Mesenchymal stem cell (in vitro differentiated cells and primary cell): ENCODE measurements at regions not wholly inside any gene's neighbourhood (a gene's known extent, or its start where the extent isn't known, plus 50 kb on each side); places are given as distances from the start of the nearest gene placed in this dataset.

Experiments used
- DNase-seq: peaks from one replicate; pipeline ENCODE4 v3.0.0-alpha.2; 2013
- H2AFZ ChIP-seq: one replicate; pipeline ENCODE4 v1.6.1; 2013; ENCODE audit warnings: low read depth, mild to moderate bottlenecking, control low read depth, inconsistent platforms, low read length, moderate library complexity
- H2AK5ac ChIP-seq: 2 replicates; pipeline ENCODE4 v1.6.1; 2013; ENCODE audit warnings: low read length, moderate library complexity, mild to moderate bottlenecking, inconsistent platforms; ENCODE audit not compliant: severe bottlenecking
- H2BK120ac ChIP-seq: one replicate; pipeline ENCODE4 v1.6.1; 2013; ENCODE audit warnings: low read depth, mild to moderate bottlenecking, inconsistent platforms, low read length, moderate library complexity
- H2BK12ac ChIP-seq, 2 experiments: one replicate each; pipeline ENCODE4 v1.6.1; 2013; ENCODE audit warnings: inconsistent platforms in 2 of 2, low read length in 2 of 2, mild to moderate bottlenecking in 2 of 2, moderate library complexity in 2 of 2, control low read depth in 1 of 2
- H2BK15ac ChIP-seq: one replicate; pipeline ENCODE4 v1.6.1; 2013; ENCODE audit warnings: mild to moderate bottlenecking, low read depth, inconsistent platforms; ENCODE audit not compliant: poor library complexity, severe bottlenecking
- H2BK5ac ChIP-seq: 2 replicates; pipeline ENCODE4 v1.6.1; 2013; ENCODE audit warnings: low read depth, mild to moderate bottlenecking, low read length, control low read depth, inconsistent platforms; ENCODE audit not compliant: poor library complexity, severe bottlenecking
- H3K14ac ChIP-seq, 2 experiments: one replicate each; pipeline ENCODE4 v1.6.1; 2013; ENCODE audit warnings: inconsistent platforms in 2 of 2, low read length in 2 of 2, control low read depth in 1 of 2, mild to moderate bottlenecking in 1 of 2, moderate library complexity in 1 of 2
- H3K18ac ChIP-seq, 2 experiments: one replicate each; pipeline ENCODE4 v1.6.1; 2013; ENCODE audit warnings: inconsistent platforms in 2 of 2, low read length in 2 of 2, control low read depth in 1 of 2, low read depth in 1 of 2, mild to moderate bottlenecking in 1 of 2
- H3K23ac ChIP-seq, 2 experiments: one replicate each; pipeline ENCODE4 v1.6.1; 2013; ENCODE audit warnings: inconsistent platforms in 2 of 2, low read length in 2 of 2, mild to moderate bottlenecking in 2 of 2, moderate library complexity in 2 of 2, control low read depth in 1 of 2
- H3K27ac ChIP-seq: 2 replicates; pipeline ENCODE4 v1.5.1; 2013; ENCODE audit warnings: mild to moderate bottlenecking, moderate library complexity, low read length, control low read depth, inconsistent platforms; ENCODE audit not compliant: poor library complexity, severe bottlenecking
- H3K27me3 ChIP-seq, 2 experiments: 2 replicates each; pipeline versions ENCODE4 v1.6.1 to v1.7.0; 2013; ENCODE audit warnings: low read length in 2 of 2, mild to moderate bottlenecking in 2 of 2, moderate library complexity in 2 of 2, control low read depth in 1 of 2, inconsistent platforms in 1 of 2; ENCODE audit not compliant: control insufficient read depth in 1 of 2, insufficient read depth in 1 of 2
- H3K36me3 ChIP-seq, 2 experiments: 2 replicates each; pipeline versions ENCODE4 v1.6.1 to v1.7.0; 2013; ENCODE audit warnings: low read length in 2 of 2, control low read depth in 1 of 2, inconsistent platforms in 1 of 2, low read depth in 1 of 2, mild to moderate bottlenecking in 1 of 2; ENCODE audit not compliant: insufficient read depth in 2 of 2, control insufficient read depth in 1 of 2
- H3K4ac ChIP-seq, 2 experiments: one replicate each; pipeline ENCODE4 v1.6.1; 2013; ENCODE audit warnings: inconsistent platforms in 2 of 2, low read length in 2 of 2, mild to moderate bottlenecking in 2 of 2, moderate library complexity in 2 of 2, control low read depth in 1 of 2, low read depth in 1 of 2
- H3K4me1 ChIP-seq: 2 replicates; pipeline ENCODE4 v1.6.1; 2013; ENCODE audit warnings: low read depth, low read length, control low read depth; ENCODE audit not compliant: control insufficient read depth, insufficient read depth
- H3K4me2 ChIP-seq: 2 replicates; pipeline ENCODE4 v1.6.1; 2013; ENCODE audit warnings: low read length, mild to moderate bottlenecking, inconsistent platforms; ENCODE audit not compliant: poor library complexity, severe bottlenecking
- H3K4me3 ChIP-seq, 2 experiments: 2 replicates each; pipeline versions ENCODE4 v1.5.1 to v1.7.0; 2013; ENCODE audit warnings: low read length in 2 of 2, mild to moderate bottlenecking in 2 of 2, control low read depth in 1 of 2, low read depth in 1 of 2; ENCODE audit not compliant: insufficient read depth in 1 of 2
- H3K79me1 ChIP-seq: replicated peaks from 2 replicates; pipeline ENCODE4 v1.6.1; 2013; ENCODE audit warnings: mild to moderate bottlenecking, control low read depth, low read length, inconsistent platforms; ENCODE audit not compliant: poor library complexity, severe bottlenecking
- H3K9ac ChIP-seq: 2 replicates; pipeline ENCODE4 v1.7.0; 2013; ENCODE audit warnings: mild to moderate bottlenecking, low read length, moderate library complexity
- H3K9me3 ChIP-seq: 2 replicates; pipeline ENCODE4 v1.7.0; 2013; ENCODE audit warnings: mild to moderate bottlenecking, low read length; ENCODE audit not compliant: control insufficient read depth
- H4K8ac ChIP-seq: one replicate; pipeline ENCODE4 v1.6.1; 2013; ENCODE audit warnings: inconsistent platforms, mild to moderate bottlenecking, low read length, moderate library complexity
- H4K91ac ChIP-seq: one replicate; pipeline ENCODE4 v1.6.1; 2013; ENCODE audit warnings: mild to moderate bottlenecking, low read length, inconsistent platforms
- WGBS: methylation state at CpG from one replicate; pipeline ENCODE4 v1.1.7; 2013; ENCODE audit warnings: mixed read lengths; 5-methylcytosine and 5-hydroxymethylcytosine counted together

- no peak for DNase-seq
- H3K79me1 ChIP-seq, result no peaks in the 10 kb centered on the region
- no peaks in the 10 kb centered on the region for H3K36me3 ChIP-seq
- no peak overlapping the region for H2BK5ac ChIP-seq
- no peak overlapping the region for H3K18ac ChIP-seq
- H3K4me2 ChIP-seq, result no peak overlapping the region
- no peak overlapping the region for H3K4me3 ChIP-seq
- no peak overlapping the region for H3K27ac ChIP-seq
- H3K4ac ChIP-seq, result no peak overlapping the region
- no peak overlapping the region for H2BK12ac ChIP-seq
- no peak overlapping the region for H2AFZ ChIP-seq
- H2BK15ac ChIP-seq, result no peak overlapping the region
- no peak overlapping the region for H3K14ac ChIP-seq
- H4K8ac ChIP-seq, result no peak overlapping the region
- no peaks in the 10 kb centered on the region for H3K4me1 ChIP-seq
- H3K9me3 ChIP-seq, result no peaks in the 10 kb centered on the region
- no peak overlapping the region for H4K91ac ChIP-seq
- no peaks in the 10 kb centered on the region for H3K27me3 ChIP-seq
- H3K23ac ChIP-seq, result no peak overlapping the region
- no peak overlapping the region for H2BK120ac ChIP-seq
- no peak overlapping the region for H3K9ac ChIP-seq
- 84% methylated on average over 5 of the region's 6 CpGs for WGBS
- no peak overlapping the region for H2AK5ac ChIP-seq
Observed at GRCh38 chr10:80739328-80739727, 201.6 kb downstream of the SH2D4B start.

GRCh38 chr10:80739963-80740715, 202.4 kb downstream of the SH2D4B start:
- Histone ChIP-seq H2BK15ac (no peak overlapping the region), H3K9ac (no peak overlapping the region), H2BK12ac (no peak overlapping the region), H4K91ac (no peak overlapping the region), H3K4me2 (no peak overlapping the region), H2BK120ac (no peak overlapping the region), H2AK5ac (no peak overlapping the region), H3K18ac (no peak overlapping the region), H2BK5ac (no peak overlapping the region), H3K9me3 (no peaks in the 10 kb centered on the region), H2AFZ (no peak overlapping the region), H3K36me3 (no peaks in the 10 kb centered on the region), H3K4me1 (no peaks in the 10 kb centered on the region), H3K79me1 (no peaks in the 10 kb centered on the region), H3K27me3 (no peaks in the 10 kb centered on the region), H4K8ac (no peak overlapping the region), H3K4me3 (no peak overlapping the region), H3K27ac (no peak overlapping the region), H3K14ac (no peak overlapping the region), H3K4ac (no peak overlapping the region), H3K23ac (no peak overlapping the region)
- WGBS, result 79% methylated on average over 18 of the region's 18 CpGs
- DNase-seq, result no peak

- Histone ChIP-seq H3K9ac (no peak overlapping the region), H3K27me3 (no peaks in the 10 kb centered on the region), H3K23ac (no peak overlapping the region), H2BK15ac (no peak overlapping the region), H3K4me3 (no peak overlapping the region), H3K9me3 (no peaks in the 10 kb centered on the region), H3K79me1 (no peaks in the 10 kb centered on the region), H2BK120ac (no peak overlapping the region), H3K4me1 (no peaks in the 10 kb centered on the region), H4K91ac (no peak overlapping the region), H2AFZ (no peak overlapping the region), H3K14ac (no peak overlapping the region), H3K18ac (no peak overlapping the region), H2BK12ac (no peak overlapping the region), H3K36me3 (no peaks in the 10 kb centered on the region), H4K8ac (no peak overlapping the region), H2AK5ac (no peak overlapping the region), H2BK5ac (no peak overlapping the region), H3K27ac (no peak overlapping the region), H3K4ac (no peak overlapping the region), H3K4me2 (no peak overlapping the region)
- 94% methylated on average over 2 of the region's 2 CpGs for WGBS
- DNase-seq, result no peak
Observed at GRCh38 chr10:80741278-80741677, 203.6 kb downstream of the SH2D4B start.

GRCh38 chr10:80750268-80750667, 212.6 kb downstream of the SH2D4B start:
- Histone ChIP-seq H2AFZ (no peak overlapping the region), H2BK15ac (no peak overlapping the region), H3K9ac (no peak overlapping the region), H3K4me3 (no peak overlapping the region), H3K4me2 (no peak overlapping the region), H4K91ac (no peak overlapping the region), H2BK5ac (no peak overlapping the region), H2BK120ac (no peak overlapping the region), H3K27me3 (no peaks in the 10 kb centered on the region), H3K18ac (no peak overlapping the region), H3K27ac (no peak overlapping the region), H3K23ac (no peak overlapping the region), H3K36me3 (no peaks in the 10 kb centered on the region), H3K4ac (no peak overlapping the region), H3K79me1 (no peaks in the 10 kb centered on the region), H3K4me1 (no peaks in the 10 kb centered on the region), H3K14ac (no peak overlapping the region), H2AK5ac (no peak overlapping the region), H2BK12ac (no peak overlapping the region), H3K9me3 (no peaks in the 10 kb centered on the region), H4K8ac (no peak overlapping the region)
- no peak for DNase-seq
- WGBS, result 85% methylated on average over 3 of the region's 3 CpGs
